ENCODE measurements at regions not wholly inside any gene's neighbourhood (a gene's known extent, or its start where the extent isn't known, plus 50 kb on each side); places are given as distances from the start of the nearest gene placed in this dataset.

DNA sequence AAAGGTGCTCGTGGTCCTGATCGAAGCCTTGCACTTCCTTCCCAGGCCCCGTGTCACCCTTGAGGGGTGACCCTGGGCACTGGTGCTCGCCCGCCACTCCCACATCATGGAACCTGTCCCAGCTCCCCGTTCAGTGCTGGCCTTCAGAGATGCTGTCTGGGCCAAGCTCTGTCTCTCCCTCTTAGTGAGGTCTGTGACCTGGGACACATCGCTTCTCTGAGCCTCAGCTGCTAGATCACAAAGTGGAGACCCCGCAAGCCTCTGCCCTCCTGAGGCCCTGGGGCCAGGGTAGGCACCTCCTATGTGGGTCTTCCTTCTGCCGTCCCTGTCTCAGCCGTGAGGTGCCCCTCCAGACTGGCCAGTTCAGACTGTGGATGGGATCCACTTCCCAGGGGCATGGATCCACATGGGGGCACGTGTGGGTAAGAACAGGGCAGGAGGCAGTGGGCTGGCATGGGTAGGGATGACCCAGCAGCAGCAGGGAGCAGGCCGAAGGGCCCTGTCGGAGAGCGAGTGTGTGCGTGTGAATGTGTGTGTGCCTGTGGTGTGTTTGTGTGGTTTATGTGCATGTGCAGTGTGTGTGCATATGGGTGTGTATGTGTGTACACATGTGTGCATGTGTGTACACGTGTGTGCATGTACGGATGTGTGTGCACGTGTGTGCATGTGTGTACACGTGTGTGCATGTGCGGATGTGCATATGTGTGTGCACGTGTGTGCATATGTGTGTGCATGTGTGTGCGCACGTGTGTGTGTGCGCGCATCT lies 1073.7 kb downstream of the BRD1 start:
- DNase-seq, result no peak

GRCh38 chr22:48753381-48753730 lies 1074.3 kb downstream of the BRD1 start:
- no peak for DNase-seq

GRCh38 chr22:48752451-48753380 lies 1075.0 kb downstream of the BRD1 start:
- DNase-seq, result no peak

- no peak for DNase-seq
These were observed 1075.9 kb downstream of the BRD1 start for GRCh38 chr22:48751539-48752437.

GRCh38 chr22:48750826-48751440 lies 1076.7 kb downstream of the BRD1 start:
- no peak for DNase-seq

- no peak for DNase-seq
These were observed 1077.4 kb downstream of the BRD1 start for GRCh38 chr22:48750282-48750681.

- no peak for DNase-seq
These were observed 1078.0 kb downstream of the BRD1 start for GRCh38 chr22:48749555-48750227.

DNA sequence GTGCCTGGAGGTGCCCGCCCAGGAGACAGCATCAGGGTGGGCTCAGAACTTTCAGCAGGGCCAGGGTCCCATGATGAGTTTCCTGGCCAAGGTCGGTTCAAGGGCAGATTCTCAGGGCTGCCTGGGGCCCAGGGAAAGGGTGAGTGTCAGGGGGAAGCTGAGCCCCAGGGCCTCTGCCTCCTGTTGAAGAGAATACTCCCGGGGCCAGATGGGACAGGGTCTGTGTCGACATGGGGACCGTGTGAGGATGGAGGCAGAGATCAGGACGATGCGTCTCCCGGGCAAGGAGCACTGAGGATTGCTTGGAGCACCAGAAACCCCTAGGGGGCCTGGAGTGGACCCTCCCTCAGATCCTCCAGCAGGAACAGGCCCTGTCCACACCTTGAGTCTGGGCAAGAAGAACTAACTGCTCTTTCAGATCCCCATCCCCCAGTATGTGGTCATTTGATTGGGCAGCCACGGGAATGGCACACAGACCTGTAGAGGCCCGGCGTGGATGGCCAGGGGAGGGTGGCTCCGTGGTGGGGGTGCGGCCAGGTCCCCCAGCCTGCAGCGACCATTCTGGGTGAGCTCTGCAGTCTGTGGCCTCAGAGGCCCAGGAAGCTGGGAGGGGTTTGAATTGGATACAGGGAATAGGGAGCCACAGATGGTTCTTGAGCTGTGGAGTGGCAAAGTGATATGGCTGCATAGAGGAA lies 1078.7 kb downstream of the BRD1 start:
- no peak for DNase-seq

DNA sequence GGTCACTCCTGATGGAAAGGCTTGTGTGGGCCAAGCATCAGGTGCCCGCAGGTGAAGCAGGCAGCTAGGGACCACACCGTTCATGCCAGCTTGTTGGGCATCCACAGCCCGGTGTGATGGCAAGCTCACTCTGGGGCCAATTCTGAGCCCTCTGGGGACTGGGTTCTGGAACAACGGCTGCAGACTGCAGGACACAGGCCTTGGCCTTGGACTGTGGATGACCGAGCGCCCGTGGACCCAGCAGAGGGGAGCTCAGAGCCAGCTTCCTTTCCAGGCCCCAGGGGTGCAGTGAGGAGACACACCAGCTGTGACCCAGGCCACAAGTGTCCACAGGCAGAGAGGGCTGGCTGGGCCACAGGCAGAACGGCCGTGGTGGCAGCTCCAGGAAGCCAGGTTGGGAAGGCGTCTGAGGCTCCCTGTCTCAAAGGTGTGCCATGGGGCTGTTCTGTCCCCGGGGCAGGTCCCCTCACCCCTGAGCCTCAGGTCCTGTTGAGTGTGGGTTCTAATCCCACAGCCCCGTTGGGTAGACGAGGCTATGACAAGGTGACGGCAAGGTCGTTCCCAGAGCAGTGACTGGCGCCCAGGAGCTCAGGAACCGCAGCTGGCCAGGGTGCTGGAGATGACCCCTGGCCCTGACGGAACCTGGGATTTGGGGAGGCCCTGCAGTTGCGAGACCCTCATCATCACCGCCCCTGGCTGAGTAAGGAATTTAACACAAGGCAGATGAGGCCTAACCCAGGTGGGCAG lies 1079.4 kb downstream of the BRD1 start:
- DNase-seq, result no peak

GRCh38 chr22:48746789-48747425 lies 1080.8 kb downstream of the BRD1 start:
- DNase-seq, result no peak

DNA sequence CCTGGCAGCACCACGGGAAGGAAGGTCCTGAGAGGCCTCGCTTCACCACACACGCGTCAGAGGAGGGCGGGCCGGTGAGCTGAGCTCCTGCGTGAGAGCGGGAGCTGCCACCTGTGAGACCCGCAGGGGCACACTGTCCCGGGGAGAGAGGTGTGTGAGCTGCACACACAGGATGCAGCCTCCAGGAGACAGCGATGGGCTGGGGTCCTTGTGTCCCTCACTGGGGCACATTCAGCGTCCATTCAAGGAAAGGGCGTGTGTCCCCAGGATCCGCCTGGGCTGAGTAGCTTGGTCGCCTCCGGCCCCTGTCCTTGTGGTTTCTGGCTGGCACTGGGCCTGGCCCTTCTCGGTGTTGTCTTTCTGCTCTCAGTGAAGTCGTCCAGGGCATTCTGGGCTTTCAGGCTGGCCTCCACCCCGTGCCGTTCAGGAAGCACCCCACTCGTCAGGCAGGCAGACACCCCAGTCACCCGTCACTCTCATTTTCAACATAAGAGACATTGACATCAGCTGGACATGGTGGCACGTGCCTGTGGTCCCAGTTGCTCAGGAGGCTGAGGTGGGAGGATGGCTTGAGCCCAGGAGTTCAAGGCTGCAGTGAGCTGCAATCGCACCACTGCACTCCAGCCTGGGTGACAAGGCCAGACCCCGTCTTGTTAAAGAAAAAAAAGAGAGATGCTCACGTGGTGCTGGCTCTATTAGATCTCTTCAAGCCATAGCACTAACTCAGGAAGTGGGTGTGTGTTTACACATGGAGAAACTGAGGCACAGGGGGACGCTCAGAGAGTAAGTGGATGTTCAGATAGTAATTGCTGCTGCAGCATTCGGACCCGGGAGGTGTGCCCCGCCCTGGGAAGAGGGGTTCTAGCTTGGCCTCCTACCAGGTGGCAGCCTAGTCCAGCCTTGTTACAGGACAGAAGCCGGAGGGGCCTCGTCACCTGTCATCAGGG lies 1081.6 kb downstream of the BRD1 start:
- DNase-seq, result no peak

- DNase-seq, result no peak
These were observed 1082.5 kb downstream of the BRD1 start for GRCh38 chr22:48744967-48745841.

GRCh38 chr22:48744283-48744641 lies 1083.4 kb downstream of the BRD1 start:
- no peak for DNase-seq

GRCh38 chr22:48743601-48744282 lies 1083.9 kb downstream of the BRD1 start:
- DNase-seq, result no peak

DNA sequence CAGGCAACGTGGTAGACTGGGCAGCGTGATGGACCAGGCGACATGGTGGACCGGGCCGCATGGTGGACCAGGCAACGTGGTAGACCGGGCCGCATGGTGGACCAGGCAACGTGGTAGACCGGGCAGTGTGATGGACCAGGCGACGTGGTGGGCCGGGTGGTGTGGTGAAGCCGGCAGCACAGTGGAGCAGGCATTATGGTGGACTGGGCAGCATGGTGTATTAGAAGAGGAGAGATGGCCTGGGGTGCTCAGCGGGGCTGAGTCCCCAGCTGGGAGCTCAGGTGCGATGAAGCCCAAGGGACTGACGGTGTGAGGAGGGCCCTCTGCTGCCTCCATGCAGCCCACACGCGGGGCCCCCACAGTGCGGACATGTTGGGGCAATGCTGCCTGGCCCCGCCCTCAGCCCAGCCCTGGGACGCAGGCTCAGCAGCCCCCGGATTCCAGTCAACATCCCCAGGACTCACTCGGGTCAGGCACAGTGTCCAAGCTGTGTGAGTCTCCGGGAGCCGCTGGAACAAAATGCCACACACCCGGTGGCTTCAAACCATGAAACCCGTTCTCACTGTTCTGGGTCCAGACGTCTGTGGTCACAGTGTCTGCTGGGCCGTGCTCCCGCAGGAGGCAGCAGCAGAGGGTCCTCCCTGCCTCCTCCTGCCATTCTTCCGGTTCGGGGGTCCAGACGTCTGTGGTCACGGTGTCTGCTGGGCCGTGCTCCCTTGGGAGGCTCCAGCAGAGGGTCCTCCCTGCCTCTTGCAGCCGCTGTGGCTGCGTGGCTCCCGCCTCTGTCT lies 1084.9 kb downstream of the BRD1 start:
- no peak for DNase-seq

DNA sequence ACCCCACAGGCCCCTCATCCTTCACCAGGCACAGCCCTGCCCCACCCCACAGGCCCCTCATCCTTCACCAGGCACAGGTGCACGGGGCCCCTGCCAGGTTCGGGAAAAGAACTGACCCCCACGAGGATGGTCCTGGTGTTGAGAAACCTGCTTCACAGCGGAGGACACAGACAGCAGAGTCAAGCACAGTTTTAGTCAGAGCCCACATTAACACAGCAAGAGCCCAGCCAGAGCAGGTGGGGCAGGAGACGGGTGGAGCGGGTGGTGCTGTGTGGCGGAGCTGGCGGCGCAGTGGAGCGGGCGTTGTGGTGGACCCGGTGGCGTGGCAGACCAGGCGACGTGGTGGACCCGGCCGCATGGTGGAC lies 1085.5 kb downstream of the BRD1 start:
- DNase-seq, result no peak

GRCh38 chr22:48741540-48741939 lies 1086.1 kb downstream of the BRD1 start:
- no peak for DNase-seq
